Testis (tissue), 2 donors: ENCODE measurements at regions not wholly inside any gene's neighbourhood (a gene's known extent, or its start where the extent isn't known, plus 50 kb on each side); places are given as distances from the start of the nearest gene placed in this dataset.

Experiments used
- DNase-seq: peaks from one replicate; pipeline ENCODE4 v3.0.0-alpha.2; 2019
- H3K27ac ChIP-seq, 2 donors: fragments of 200-600 bp; sonication (generic); one replicate each; pipeline ENCODE4 v1.5.1; 2019
- H3K27me3 ChIP-seq: fragments of 200-600 bp; sonication (generic); one replicate; pipeline ENCODE4 v1.5.1; 2019
- H3K36me3 ChIP-seq: fragments of 200-600 bp; sonication (generic); one replicate; pipeline ENCODE4 v1.5.1; 2017; ENCODE audit warnings: low read depth; ENCODE audit errors: missing control alignments
- H3K4me1 ChIP-seq: fragments of 200-600 bp; sonication (generic); one replicate; pipeline ENCODE4 v1.5.1; 2019
- H3K4me3 ChIP-seq, 2 donors: fragments of 200-600 bp; sonication (generic); one replicate each; pipeline ENCODE4 v1.5.1; 2017 to 2019
- H3K9me3 ChIP-seq: fragments of 200-600 bp; sonication (generic); one replicate; pipeline ENCODE4 v1.5.1; 2017
- CTCF ChIP-seq, 3 experiments: fragments of 450-650 bp in 2 of 3; fragments of 200-600 bp in 1 of 3; sonication (generic) in 1 of 3; IDR thresholded peaks; one replicate each; pipeline ENCODE4 v1.5.1; 2016 to 2019; ENCODE audit warnings: antibody characterized with exemption in 3 of 3, mild to moderate bottlenecking in 2 of 3, moderate library complexity in 1 of 3
- POLR2A ChIP-seq: fragments of 450-650 bp; IDR thresholded peaks from one replicate; pipeline ENCODE4 v1.6.1; 2017; ENCODE audit warnings: antibody characterized with exemption, mild to moderate bottlenecking, moderate library complexity
- WGBS, 2 donors: methylation state at CpG; one replicate each; pipeline ENCODE4 v1.1.5; 2018; 5-methylcytosine and 5-hydroxymethylcytosine counted together
- intact Hi-C: fragments of 100-400 bp; cut with DNase I; formaldehyde crosslinking; loops from one replicate; pipeline ENCODE4 v1.15.1; 2023; ENCODE audit warnings: low total_unique reads

GRCh38 chr12:131258398-131258797, 304.7 kb downstream of the ADGRD1 start:
- intact Hi-C loops = no loop called here
- Histone ChIP-seq H3K27ac (no peak overlapping the region), H3K36me3 (no peaks in the 10 kb centered on the region), H3K27me3 (no peaks in the 10 kb centered on the region), H3K9me3 (no peaks in the 10 kb centered on the region), H3K4me1 (no peaks in the 10 kb centered on the region), H3K4me3 (no peak overlapping the region)
- DNase-seq = no peak
- 86% methylated on average over 8 of the region's 8 CpGs for WGBS, 2 donors
- TF ChIP-seq CTCF (IDR thresholded peaks at IDR 0.05) = no peak
- TF ChIP-seq POLR2A = no peak

- H3K27me3 ChIP-seq = no peaks in the 10 kb centered on the region
- WGBS, 2 donors = 79 to 81% methylated on average over 12 to 16 of the region's 16 CpGs
These were observed 306.7 kb downstream of the ADGRD1 start for GRCh38 chr12:131260251-131260905.

GRCh38 chr12:131260954-131261353, 307.2 kb downstream of the ADGRD1 start:
- no peak for DNase-seq
- Histone ChIP-seq H3K36me3 (no peaks in the 10 kb centered on the region), H3K27ac (no peak overlapping the region), H3K9me3 (no peaks in the 10 kb centered on the region), H3K4me3 (no peak overlapping the region), H3K27me3 (no peaks in the 10 kb centered on the region), H3K4me1 (no peaks in the 10 kb centered on the region)
- no peak for TF ChIP-seq POLR2A
- no peak for TF ChIP-seq CTCF (IDR thresholded peaks at IDR 0.05)
- intact Hi-C loops = no loop called here
- WGBS, 2 donors = 76 to 83% methylated on average over 6 of the region's 6 CpGs

More at GRCh38 chr12:131260251-131260905, 306.7 kb downstream of the ADGRD1 start:
- H3K4me1 ChIP-seq = no peaks in the 10 kb centered on the region
- no peak overlapping the region for H3K27ac ChIP-seq
- intact Hi-C loops = no loop called here
- no peak for DNase-seq
- H3K4me3 ChIP-seq = no peak overlapping the region
- H3K36me3 ChIP-seq = no peaks in the 10 kb centered on the region
- no peak for TF ChIP-seq POLR2A
- no peak for TF ChIP-seq CTCF (IDR thresholded peaks at IDR 0.05)
- no peaks in the 10 kb centered on the region for H3K9me3 ChIP-seq

GRCh38 chr12:131261906-131262305, 308.2 kb downstream of the ADGRD1 start:
- Histone ChIP-seq H3K27ac (no peak overlapping the region), H3K27me3 (no peaks in the 10 kb centered on the region), H3K9me3 (no peaks in the 10 kb centered on the region), H3K4me3 (no peak overlapping the region), H3K4me1 (no peaks in the 10 kb centered on the region), H3K36me3 (no peaks in the 10 kb centered on the region)
- no peak for DNase-seq
- WGBS, 2 donors = 86 to 90% methylated on average over 17 of the region's 17 CpGs
- intact Hi-C loops = no loop called here
- TF ChIP-seq POLR2A = no peak
- no peak for TF ChIP-seq CTCF (IDR thresholded peaks at IDR 0.05)

GRCh38 chr12:131263626-131264025, 309.9 kb downstream of the ADGRD1 start:
- no peaks in the 10 kb centered on the region for H3K27me3 ChIP-seq
- 88% methylated on average over 10 of the region's 10 CpGs for WGBS, 2 donors
- no peak overlapping the region for H3K27ac ChIP-seq
- TF ChIP-seq POLR2A (no peak), CTCF (IDR thresholded peaks at IDR 0.05) (no peak)
- intact Hi-C loops = no loop called here
- no peak overlapping the region for H3K4me3 ChIP-seq
- no peaks in the 10 kb centered on the region for H3K9me3 ChIP-seq
- peaks cover 4% of the 10 kb centered on the region for H3K4me1 ChIP-seq
- no peaks in the 10 kb centered on the region for H3K36me3 ChIP-seq
- DNase-seq = no peak
